ENCODE measurements at regions not wholly inside any gene's neighbourhood (a gene's known extent, or its start where the extent isn't known, plus 50 kb on each side); places are given as distances from the start of the nearest gene placed in this dataset.
"Not testable (repeated sequence)": the region's sequence is repeated elsewhere in the genome, so short reads cannot be mapped to it uniquely, and the experiment has no call there.

DNA sequence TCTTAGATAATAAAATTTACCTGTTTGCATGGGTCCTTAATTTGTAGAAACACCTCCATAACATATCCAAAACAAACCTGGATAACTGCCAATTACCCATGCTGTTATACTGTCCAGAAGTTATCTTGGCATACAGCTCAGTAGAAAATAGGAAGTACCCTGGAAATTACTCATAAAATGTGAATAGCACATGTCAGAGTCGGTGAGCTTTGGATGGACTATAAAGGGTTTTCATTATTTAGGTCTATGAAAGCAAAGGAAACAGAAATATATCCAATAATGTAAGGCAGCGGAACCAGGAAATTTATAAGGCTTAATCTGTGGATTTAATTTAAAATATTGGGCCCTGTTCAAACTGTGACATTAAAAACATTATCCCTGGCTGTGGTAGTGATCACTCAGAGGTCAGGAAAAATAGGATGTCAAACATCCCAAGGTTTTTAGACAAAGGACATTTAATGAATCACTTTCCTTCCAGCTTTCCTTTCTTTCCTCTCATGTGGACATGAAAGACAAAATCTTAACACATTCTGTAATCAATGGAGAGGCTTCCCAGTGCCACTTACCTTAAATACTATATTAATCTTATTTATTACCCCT is 459.0 kb upstream of the DPH6 start:
- DNase-seq, result no peak

DNA sequence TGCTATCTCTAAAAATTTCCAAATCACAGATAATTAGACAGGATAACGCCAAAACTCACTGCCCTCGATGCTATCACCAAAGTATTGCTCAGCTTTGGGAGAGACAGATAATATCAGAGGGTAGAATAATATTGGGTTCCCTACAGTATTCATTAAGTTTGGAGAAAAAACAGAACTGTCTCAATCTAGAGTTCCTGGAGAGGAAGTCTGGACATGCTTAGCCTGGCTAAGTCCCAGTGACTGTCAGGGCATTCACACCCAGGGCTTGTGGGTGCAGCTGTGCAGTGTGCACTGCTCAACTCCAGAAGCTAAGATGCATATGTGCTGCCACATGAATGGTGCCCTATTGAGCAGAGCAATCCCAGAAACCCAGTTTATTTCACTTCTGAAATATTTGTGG is 459.6 kb upstream of the DPH6 start:
- DNase-seq, result no peak

DNA sequence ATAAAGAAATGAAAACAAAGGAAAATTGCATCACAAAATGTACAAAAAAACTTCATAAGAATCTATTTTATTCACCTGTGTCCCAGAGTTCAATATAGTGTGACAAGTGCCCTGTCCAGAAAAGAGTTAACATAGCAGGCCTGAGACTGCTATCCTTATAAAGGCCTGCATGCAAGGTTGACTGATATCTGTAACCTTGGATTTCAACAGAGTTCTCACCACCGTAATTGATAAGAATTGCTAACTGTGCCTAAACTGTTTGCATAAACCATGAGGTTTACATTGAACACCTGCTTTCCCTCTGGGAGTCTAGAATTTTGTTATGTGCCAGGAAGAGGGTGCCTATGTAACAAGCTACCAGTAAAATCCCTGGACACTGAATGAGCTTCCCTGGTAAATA is 461.7 kb upstream of the DPH6 start:
- DNase-seq, result no peak

DNA sequence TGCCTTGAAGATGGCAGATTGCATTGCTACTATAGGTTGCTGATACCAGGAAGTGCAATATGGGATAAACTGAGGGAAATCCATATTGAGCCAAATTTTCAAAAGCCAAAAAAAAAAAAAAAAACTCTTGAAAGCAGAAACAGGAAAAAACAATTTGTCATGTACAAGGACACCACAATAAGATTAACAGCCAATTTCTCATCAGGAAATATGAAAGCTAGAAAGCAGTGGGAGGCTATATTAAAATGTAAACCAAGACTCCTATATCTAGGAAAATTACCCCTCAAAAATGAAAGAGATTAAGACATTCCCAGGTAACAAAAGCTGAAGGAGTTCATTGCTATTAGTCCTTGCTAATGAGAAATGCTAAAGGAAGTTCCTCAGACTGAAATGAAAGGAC is 462.8 kb upstream of the DPH6 start:
- DNase-seq, result no peak

GRCh38 chr15:36024031-36024688 is 478.2 kb upstream of the DPH6 start:
- DNase-seq, result no peak

GRCh38 chr15:36026627-36027283 is 480.8 kb upstream of the DPH6 start:
- DNase-seq, result no peak

GRCh38 chr15:36029606-36030210 is 483.7 kb upstream of the DPH6 start:
- no peak for DNase-seq

GRCh38 chr15:36039996-36040572 is 494.1 kb upstream of the DPH6 start:
- no peak for DNase-seq

DNA sequence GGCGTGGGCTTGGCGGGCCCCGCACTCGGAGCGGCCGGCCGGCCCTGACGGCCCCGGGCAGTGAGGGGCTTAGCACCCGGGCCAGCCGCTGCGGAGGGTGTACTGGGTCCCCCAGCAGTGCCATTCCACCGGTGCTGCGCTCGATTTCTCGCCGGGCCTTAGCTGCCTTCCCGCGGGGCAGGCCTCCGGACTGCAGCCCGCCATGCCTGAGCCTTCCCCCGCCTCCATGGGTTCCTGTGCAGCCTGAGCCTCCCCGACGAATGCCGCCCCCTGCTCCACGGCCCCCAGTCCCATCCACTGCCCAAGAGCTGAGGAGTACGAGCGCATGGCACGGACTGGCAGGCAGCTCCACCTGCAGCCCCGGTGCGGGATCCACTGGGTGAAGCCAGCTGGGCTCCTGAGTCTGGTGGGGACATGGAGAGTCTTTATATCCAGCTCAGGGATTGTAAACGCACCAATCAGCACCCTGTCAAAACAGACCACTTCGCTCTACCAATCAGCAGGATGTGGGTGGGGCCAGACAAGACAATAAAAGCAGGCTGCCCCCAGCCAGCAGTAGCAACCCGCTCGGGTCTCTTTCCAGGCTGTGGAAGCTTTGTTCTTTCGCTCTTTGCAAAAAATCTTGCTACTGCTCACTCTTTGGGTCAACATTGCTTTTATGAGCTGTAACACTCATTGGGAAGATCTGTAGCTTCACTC is 501.2 kb upstream of the DPH6 start:
- DNase-seq, result not testable (repeated sequence)

DNA sequence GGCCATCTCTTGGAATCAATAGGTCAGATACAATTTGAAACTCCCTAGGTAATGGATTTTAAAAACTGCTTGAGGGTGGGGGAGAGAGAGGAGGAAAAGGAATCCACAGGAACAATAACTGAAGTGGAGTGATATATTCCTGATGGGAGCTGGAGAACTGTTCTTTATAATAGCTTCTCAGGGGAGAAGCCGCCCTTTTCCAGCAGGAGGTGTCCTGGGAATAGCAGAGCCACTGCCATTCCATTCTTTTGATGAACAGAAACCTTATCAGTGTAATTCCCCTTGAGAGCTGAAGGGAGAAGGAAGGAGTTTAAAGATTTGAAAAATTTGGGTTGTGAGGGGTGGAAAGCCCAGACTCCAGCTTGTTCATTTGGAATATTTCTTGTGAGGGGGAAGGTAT is 504.9 kb upstream of the DPH6 start:
- no peak for DNase-seq

DNA sequence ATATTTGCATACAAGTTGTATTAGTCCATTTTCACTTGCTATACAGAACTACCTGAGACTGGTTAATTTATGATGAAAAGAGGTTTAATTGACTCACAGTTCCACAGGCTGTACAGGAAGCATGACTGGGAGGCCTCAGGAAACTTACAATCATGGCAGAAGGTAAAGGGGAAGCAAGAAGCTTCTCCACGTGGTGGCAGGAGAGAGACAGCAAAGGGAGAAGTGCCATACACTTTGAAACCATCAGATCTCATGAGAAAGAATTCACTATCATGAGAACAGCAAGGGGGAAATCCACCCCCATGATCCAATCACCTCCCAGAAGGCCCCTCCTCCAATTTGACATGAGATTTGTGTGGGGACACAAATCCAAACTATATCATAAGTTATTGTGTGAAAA is 506.7 kb upstream of the DPH6 start:
- not testable (repeated sequence) for DNase-seq

- DNase-seq, result no peak
Measured at GRCh38 chr15:36053746-36054145, 507.8 kb upstream of the DPH6 start.

DNA sequence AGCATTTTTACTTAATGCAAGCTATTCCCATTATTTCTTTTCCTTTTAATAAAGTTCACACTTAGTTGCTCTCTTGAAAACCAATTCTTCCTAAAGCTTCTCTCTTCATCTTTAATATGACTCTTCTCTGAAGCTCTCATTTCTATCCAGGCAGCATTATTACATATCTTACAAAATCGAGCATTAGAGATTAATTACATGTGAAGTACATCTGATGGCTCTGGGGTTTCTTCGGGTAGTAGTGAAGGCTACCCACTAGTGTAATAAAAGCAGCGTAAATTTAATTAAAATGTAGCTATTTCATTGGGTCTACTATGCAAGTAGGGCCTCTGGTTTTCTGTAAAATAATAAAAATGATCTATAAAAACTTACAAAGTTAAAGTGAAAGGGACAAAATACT is 513.6 kb upstream of the DPH6 start:
- no peak for DNase-seq

DNA sequence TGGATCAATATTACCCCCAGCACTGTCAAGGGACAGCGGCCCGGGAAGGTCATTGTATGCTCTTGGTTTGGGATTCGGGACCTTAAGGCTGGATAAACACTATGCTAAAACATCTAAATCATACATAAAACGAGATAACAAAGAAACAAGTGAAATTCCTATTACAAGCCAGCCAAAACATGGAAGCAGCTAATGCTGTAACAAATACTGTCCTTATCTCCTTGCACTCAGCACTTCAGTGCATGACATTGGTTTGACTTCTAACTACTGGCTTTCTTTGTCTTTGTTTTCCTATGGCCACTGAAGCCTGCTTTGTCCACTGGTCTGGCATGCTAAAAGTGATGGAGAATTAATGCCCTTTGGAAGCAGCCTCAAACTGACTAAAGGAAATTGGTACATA is 516.4 kb upstream of the DPH6 start:
- DNase-seq, result no peak

DNA sequence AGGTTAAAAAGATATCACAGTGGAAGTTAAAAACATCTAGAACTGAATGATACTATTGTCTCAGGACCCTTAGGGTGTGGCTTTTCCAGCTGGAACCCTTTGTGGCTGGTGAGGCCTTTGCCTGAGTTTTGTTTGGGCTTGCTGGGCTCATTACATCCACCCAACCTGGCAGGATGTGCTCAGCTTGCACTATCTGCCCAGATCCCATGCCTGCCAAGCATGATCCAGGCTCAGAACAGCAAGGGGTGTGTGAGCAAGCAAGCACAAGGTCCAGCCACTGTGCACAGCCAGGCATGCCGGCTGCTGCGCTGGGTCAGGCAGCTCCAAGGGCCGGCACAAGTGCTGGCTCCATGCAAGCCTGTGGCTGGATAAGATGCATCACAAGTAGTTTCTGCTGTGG is 512.7 kb upstream of the CDIN1 start:
- no peak for DNase-seq

GRCh38 chr15:36067483-36068274 is 511.7 kb upstream of the CDIN1 start:
- no peak for DNase-seq

- DNase-seq, result no peak
Measured at GRCh38 chr15:36075333-36075732, 504.1 kb upstream of the CDIN1 start.

DNA sequence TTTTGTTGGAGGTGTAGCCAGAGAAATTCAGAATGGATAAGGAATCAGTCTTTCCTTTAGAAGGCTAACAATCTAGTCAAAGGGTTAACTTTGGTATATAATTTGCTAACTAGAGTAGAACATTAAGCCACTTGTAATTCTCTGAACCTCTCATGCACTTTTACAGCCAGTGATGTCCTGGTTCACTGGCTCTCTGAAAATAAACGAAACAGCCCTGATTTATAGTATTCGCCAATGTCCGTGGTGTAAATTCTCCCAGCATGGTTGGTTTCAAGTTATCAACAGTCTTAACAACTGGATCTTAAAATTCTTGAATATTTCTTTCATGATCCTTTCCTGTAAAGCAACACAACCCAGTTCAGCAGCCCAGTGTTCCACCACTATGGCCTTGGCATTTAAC is 500.4 kb upstream of the CDIN1 start:
- DNase-seq, result no peak

GRCh38 chr15:36080759-36081158 is 498.7 kb upstream of the CDIN1 start:
- DNase-seq, result no peak

DNA sequence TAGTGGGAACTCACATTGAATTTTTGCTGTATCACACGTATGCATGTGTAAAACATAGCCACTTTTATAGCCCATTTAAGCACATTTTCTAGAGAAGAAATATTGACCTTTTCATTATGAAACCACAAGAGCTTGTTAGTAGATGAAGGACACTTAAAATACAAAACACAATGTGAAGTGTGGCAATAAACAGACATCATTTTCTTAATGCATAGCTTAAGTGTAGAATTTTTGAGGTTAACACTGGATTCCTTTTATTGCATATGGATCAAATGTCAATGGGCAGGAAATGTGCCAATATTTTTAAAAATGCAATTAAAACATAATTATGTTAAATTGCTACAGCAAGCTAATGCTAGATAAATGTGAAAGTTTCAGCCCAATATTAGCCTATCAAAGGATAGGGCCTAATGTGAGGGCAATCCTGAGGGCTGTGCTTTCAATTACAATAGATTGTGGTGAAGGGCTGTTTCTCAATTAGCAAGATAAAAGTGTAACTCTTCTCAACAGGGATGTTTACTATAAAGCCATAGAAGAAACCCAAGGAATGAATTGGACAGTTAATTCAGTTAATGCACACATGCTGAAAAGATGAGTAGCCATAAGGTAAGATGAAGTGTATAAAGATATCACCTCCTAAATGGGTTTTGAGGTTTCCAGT is 489.0 kb upstream of the CDIN1 start:
- DNase-seq, result no peak

GRCh38 chr15:36106640-36107335 is 472.6 kb upstream of the CDIN1 start:
- no peak for DNase-seq

All from T-helper 1 cell (primary cell).